Activated naive CD4-positive, alpha-beta T cell treated with anti-CD3 and anti-CD28 coated beads for 36 hours (primary cell): ENCODE measurements at regions not wholly inside any gene's neighbourhood (a gene's known extent, or its start where the extent isn't known, plus 50 kb on each side); places are given as distances from the start of the nearest gene placed in this dataset.

Source experiments
- CTCF ChIA-PET: fragments of 350-600 bp; sonication (Branson Sonifier 250); formaldehyde crosslinking; loops from one replicate; lab custom pipeline; 2021; ENCODE audit warnings: antibody characterized with exemption; lab: Charles Lee
- DNase-seq: peaks from one replicate; pipeline ENCODE4 v3.0.0-alpha.2; 2020
- H3K27ac Mint-ChIP-seq: one replicate; pipeline ENCODE4 v1.8.0; 2021; ENCODE audit warnings: mild to moderate bottlenecking, mixed read lengths
- H3K27me3 Mint-ChIP-seq: one replicate; pipeline ENCODE4 v1.8.0; 2021; ENCODE audit warnings: low read depth, mixed read lengths
- H3K36me3 Mint-ChIP-seq: one replicate; pipeline ENCODE4 v1.8.0; 2021; ENCODE audit warnings: low read depth, mixed read lengths
- H3K4me1 Mint-ChIP-seq: one replicate; pipeline ENCODE4 v1.8.0; 2021; ENCODE audit warnings: low read depth, mixed read lengths
- H3K4me3 Mint-ChIP-seq: one replicate; pipeline ENCODE4 v1.8.0; 2021; ENCODE audit warnings: mild to moderate bottlenecking, moderate library complexity, mixed read lengths
- H3K9me3 Mint-ChIP-seq: one replicate; pipeline ENCODE4 v1.8.0; 2021; ENCODE audit warnings: mixed read lengths
- intact Hi-C: fragments of 100-400 bp; cut with micrococcal nuclease; formaldehyde crosslinking; loops from one replicate; pipeline ENCODE4 v1.15.1; 2023

DNA sequence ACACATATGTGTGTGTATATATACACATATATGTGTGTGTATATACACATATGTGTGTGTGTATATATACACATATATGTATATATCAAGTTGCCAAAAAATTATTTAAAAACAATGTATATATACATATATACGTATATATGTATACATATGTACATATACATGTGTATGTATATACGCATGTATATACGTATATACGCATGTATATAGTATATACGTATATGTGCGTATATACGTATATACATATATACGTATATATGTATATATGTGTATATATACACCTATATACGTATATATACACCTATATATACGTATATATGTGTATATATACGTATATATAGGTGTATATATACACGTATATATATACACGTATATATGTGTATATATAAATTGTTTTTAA is 57.0 kb upstream of the ZNF644 start:
- intact Hi-C loops = no loop called here
- no peak for DNase-seq
- H3K4me1 Mint-ChIP-seq = no peaks in the 10 kb centered on the region
- H3K27ac Mint-ChIP-seq = no peak overlapping the region
- no peak overlapping the region for H3K4me3 Mint-ChIP-seq
- no peaks in the 10 kb centered on the region for H3K27me3 Mint-ChIP-seq
- H3K9me3 Mint-ChIP-seq = no peaks in the 10 kb centered on the region
- no peaks in the 10 kb centered on the region for H3K36me3 Mint-ChIP-seq
- CTCF ChIA-PET = no interaction called here

DNA sequence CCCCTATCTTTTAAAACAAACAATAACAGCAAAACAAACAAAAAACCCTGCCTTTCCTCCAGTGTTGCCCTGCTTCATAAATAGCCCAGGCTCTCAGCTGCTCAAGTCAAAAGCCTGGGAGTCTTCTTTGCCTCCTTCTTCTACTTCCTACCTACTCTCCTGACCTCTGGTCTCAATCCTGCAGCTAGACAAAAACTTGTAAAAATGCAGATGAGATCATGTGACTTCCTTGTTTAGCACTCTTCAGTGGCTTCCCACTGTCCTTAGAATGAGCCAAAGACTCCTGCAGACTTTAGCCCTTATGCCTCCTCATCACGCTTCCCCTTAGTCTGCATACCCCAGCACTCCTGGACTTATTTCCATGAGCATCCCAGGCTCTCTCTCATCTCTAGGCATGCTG is 55.0 kb upstream of the ZNF644 start:
- DNase-seq = no peak

DNA sequence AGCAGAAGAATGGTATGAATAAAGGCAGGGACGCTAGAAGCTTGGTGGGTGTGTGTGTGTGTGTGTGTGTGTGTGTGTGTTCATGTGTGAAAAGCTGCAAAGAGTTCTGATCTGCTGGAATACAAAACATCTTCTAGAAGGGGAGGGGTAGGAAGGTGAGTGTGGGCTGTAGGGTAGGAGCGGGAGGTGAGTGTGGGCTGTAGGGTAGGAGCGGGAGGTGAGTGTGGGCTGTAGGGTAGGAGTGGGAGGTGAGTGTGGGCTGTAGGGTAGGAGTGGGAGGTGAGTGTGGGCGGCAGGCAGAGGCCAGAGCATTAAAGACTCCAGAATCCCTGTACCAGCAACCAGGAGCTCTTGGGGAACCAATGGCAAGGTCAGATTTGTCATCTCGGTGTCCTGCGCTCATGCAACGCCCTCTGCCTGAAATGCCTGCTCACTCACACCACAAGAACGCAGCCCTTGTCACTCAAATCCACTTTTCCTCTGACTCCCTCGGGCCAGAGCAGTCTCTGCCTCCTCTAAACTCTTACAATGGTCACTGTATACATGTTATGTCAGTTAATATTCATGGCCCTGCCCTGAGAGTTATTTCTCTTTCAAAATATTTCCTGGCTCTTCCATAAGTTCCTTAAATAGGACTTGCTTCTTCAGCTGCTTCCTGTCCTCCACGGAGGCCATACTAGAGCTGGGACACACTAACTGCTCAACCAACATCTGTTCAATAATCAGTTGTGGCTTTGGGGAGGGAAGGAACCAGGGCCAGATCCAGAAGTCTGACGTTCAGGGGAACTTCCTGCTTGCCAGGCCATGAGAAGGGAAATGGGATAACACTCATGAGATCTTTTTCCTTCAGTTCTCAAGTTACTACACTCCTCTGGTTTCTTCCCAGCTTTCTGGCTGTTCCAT is 53.6 kb upstream of the ZNF644 start:
- CTCF ChIA-PET = interaction anchor here (1.0 kb wide), 1 partner anchor 33 kb away, joined by 4 read pairs; no protein-coding TSS in a partner anchor
- intact Hi-C loops = no loop called here
- no peak overlapping the region for H3K4me3 Mint-ChIP-seq

More for the DNA sequence above, 55.0 kb upstream of the ZNF644 start:
- CTCF ChIA-PET = no interaction called here
- no peak overlapping the region for H3K27ac Mint-ChIP-seq
- intact Hi-C loops = no loop called here
- H3K27me3 Mint-ChIP-seq = peaks cover 2% of the 10 kb centered on the region
- H3K4me1 Mint-ChIP-seq = no peaks in the 10 kb centered on the region
- peaks cover 1% of the 10 kb centered on the region for H3K9me3 Mint-ChIP-seq
- H3K36me3 Mint-ChIP-seq = no peaks in the 10 kb centered on the region
- no peak overlapping the region for H3K4me3 Mint-ChIP-seq

DNA sequence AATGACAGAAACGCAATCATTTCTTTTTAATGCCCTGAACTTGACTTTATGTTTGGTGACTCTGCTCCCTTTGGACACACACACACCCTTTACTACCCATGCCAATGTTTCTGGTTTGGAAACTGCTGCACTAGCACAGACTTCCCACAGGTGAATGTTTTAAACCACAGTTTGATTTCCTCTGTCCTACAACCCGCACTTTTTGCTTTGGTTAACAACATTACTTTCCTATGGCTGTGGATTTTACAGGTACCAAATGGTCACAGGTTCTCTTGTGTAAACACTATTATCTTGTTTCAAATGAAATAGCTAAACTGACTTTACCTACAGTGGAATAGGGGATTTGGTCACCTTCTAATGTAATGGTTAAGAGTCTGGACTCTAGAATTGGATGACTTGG is 51.5 kb upstream of the ZNF644 start:
- Mint-ChIP-seq H3K27ac (no peak overlapping the region), H3K4me1 (no peaks in the 10 kb centered on the region), H3K4me3 (no peak overlapping the region), H3K27me3 (peaks cover 7% of the 10 kb centered on the region), H3K36me3 (no peaks in the 10 kb centered on the region), H3K9me3 (peaks cover 1% of the 10 kb centered on the region)
- intact Hi-C loops = no loop called here
- no peak for DNase-seq
- CTCF ChIA-PET = no interaction called here

More for the DNA sequence above, 53.6 kb upstream of the ZNF644 start:
- DNase-seq = no peak
- Mint-ChIP-seq H3K27me3 (peaks cover 2% of the 10 kb centered on the region), H3K4me1 (no peaks in the 10 kb centered on the region), H3K36me3 (no peaks in the 10 kb centered on the region), H3K9me3 (peaks cover 1% of the 10 kb centered on the region), H3K27ac (no peak overlapping the region)

DNA sequence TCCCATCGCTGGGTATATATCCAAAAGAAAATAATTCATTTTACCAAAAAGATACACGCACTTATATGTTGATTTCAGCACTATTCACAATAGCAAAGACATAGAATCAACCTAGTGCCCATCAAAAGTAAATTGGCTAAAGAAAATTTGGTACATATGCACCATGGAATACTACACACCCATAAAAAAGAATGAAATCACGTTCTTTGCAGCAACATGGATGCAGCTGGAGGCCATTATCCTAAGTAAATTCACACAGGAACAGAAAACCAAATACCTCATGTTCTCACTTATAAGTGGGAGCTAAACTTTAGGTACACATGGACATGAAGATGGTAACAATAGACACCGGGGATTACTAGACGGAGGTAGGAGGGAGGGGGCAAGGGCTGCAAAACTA is 50.0 kb upstream of the ZNF644 start:
- Mint-ChIP-seq H3K36me3 (no peaks in the 10 kb centered on the region), H3K4me1 (no peaks in the 10 kb centered on the region), H3K27ac (no peak overlapping the region), H3K4me3 (no peak overlapping the region), H3K27me3 (peaks cover 10% of the 10 kb centered on the region), H3K9me3 (peaks cover 1% of the 10 kb centered on the region)
- intact Hi-C loops = no loop called here
- no peak for DNase-seq
- CTCF ChIA-PET = no interaction called here
